NCI-H2196 (cell line): ENCODE measurements at regions not wholly inside any gene's neighbourhood (a gene's known extent, or its start where the extent isn't known, plus 50 kb on each side); places are given as distances from the start of the nearest gene placed in this dataset.

ENCODE experiments used
- DNase-seq: peaks from one replicate; lab custom pipeline; 2025; ENCODE audit not compliant: unreplicated experiment; lab: John Stamatoyannopoulos, UW

DNA sequence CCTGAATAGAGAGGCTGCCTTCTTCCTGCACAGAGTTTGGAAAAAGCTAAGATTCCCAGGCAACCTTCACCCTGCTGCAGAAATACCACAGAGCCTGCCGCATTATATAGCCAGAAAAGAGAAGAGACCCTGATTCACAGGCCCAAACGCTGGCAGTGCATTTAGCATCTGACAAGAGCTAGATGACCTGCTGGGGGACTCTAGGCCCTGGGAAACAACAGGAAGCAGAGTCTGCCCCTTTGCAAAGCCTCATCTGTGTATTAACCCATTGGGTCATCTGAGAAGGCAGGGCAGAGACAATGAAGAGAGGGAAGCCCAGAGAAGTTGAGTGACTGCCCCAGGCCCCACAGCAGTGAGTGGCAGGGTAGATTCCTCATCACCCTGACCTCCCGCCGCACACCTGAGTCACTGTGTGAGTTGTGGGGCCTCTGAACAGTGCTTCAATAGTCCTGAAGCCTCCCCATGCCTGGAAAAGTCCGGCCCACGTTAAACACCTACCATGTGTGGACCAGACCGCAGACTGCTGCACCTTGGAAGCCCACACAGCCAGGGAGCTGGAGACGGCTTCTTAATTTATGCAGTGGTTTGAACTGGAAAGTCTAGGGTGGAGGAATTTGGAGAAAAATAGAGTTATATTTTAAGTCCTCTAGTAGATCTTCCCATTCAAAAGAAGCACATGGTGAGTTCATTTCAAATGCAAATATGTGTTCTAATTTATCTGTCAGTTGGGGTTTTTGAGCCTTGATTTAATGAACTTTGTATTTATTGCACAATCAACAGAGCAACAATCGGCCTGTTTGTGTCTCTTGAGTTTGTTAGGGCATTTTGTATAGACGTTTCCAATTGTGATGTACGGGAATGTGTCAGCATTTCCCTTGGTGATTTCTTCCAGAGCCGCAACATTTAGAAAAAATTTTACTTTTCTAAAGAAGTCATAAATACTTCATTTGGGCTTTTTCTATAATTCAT lies 80.4 kb upstream of the GPR26 start:
- DNase-seq, result no peak

DNA sequence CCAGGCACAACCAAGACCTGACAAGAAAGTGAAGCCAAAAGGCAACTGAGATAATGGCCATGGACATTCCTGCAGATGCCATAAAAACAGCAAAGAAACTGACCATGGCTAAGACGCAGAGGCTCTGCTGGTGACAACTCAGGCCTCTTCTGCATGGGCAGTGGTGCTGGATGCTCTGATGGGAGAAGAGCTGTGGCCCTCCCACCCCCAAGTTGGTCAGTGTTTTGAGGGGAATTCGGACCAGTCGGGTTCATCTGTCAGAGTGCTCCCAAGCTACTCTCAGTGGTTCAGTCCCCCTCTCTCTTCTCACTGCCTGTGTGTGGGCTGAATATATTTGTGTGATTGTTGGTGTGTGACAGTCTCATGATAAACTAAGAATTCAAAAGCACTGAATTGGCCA lies 79.0 kb upstream of the GPR26 start:
- DNase-seq, result no peak

DNA sequence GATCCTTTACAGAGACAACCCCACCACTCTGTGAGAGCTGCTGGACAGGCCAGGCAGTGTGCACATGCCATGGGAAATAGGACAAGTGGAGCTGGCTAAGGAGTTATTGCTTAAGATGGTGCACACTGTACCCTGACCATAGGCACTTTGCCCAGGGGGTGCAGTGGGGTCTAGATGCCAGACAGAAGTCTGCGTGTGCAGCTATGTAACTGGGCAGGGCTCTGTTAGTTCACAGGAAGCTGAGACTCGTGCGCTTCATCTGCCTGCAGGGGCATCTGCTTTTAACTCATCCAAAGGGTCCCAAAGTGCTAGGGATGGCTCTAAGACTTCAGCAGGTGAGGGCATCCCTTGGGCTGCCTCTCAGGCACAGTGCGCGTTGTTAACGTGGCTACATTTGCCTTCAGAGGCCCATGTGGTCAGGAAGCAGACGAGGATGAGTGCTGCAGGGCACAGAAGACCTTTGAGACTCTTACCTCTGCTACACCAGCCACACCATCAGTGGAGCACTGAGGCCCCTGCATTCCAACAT lies 77.7 kb upstream of the GPR26 start:
- DNase-seq, result no peak

DNA sequence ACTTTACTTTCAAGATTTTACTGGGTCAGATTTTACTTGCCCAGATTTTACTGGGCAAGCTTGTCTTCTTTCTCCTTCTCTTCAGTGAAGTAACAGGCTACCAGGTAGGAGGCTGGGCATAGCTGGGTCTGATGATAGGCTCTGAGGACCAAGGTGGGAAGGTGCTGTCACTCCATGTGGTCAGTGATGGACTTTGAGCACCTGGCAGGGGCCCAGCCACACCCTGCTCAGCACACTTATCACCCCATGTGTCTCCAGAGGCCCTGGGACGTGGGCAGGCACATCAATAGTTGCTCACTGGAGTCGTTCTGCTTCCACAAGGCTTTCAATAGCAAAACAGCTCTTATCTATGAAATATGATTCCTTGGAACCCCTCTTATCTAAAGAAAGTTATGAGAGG lies 70.5 kb upstream of the GPR26 start:
- no peak for DNase-seq

DNA sequence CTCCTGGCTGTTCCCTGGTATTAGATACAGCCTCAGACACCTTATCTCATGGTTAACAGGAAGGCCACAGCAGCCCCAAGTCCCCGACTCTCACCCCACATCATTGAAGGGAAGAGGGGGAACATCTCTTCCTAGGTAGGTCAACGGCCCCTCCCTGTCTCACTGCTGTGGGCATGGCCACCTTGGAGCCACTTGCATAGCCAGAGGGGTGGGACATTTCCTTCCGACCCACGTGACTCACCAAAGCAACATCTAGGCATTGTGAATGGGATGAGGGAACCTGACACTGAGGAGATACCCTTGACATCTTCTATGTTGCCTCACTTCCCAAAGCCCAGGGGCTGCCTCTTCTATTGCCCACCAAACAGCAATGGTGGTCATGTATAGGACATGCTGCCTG lies 68.5 kb upstream of the GPR26 start:
- DNase-seq, result no peak

DNA sequence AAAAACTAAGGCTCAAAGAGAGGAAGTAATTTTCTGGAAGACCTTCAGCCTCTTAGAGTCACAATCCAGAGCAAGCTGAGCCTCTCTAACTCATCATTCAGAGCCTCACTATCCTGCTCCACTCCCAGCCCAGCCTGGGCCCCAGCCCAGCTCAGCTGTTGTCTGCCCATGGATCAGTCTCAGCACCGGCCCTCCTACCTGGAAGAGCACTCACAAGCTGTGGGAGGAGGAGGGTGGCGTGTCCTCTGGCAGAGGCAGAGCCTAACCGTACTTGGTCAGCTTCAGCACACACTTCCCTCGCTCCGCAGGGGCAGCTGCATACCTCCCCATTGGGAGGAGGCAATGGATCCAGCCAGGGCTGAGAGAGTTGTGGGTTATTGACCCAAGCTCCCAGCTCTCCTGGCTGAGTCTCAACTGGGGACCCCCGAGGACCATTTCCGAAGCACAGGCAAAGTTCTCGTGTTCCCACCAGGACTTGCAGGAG lies 66.7 kb upstream of the GPR26 start:
- no peak for DNase-seq

DNA sequence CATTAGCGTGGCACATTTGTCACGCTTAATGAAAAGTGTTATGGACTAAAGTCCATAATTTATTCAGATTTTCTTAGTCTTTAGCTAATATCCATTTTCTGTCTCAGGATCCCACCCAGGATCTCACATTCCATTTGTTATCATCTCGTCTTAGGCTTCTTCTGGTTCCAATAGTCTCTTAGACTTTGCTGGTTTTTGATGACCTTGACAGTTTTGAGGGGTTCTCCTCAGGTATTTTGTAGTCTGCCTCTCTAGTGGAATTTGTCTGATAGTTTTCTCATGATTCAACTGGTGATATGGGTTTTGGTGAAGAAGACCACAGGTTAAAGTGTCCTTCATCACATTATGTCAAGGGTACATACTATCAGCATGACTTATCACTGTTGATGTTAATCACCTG lies 66.0 kb upstream of the GPR26 start:
- no peak for DNase-seq

DNA sequence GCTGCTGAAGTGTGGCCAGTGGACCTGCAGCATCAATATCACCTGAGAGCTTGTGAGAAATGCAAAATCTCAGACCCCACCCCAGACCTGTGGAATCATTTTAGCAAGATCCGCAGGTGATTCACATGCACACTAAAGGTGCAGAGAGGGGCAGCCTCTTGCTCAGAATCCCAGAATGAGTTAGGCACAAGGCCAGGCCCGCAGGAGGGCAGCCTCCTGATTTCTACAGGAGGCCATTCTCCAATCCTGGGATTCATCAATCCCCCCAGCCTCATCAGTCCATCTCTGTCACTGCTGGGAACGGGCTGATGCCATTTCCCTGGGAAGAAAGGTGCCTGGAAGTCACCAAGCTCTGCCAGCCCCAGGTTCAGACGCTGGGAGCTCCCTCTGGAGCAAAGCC lies 63.0 kb upstream of the GPR26 start:
- no peak for DNase-seq

DNA sequence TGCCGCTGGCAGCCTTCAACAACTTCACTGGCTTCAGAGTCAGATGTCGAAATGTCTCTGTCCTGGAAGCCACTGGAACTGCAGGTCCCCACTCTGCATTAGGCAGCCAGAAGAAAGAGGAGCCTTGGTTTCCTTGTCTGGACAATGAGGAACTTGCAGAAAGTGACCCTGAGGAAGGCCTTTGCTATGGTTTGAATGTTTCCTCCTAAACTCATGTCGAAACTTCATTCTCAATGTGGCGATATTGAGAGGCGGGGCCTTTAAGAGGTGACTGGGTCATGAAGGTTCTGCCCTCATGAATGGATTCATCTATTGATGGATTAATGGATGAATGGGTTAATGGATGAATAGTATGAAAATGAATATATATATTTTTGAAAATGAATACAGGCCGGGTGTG lies 61.6 kb upstream of the GPR26 start:
- DNase-seq, result no peak

DNA sequence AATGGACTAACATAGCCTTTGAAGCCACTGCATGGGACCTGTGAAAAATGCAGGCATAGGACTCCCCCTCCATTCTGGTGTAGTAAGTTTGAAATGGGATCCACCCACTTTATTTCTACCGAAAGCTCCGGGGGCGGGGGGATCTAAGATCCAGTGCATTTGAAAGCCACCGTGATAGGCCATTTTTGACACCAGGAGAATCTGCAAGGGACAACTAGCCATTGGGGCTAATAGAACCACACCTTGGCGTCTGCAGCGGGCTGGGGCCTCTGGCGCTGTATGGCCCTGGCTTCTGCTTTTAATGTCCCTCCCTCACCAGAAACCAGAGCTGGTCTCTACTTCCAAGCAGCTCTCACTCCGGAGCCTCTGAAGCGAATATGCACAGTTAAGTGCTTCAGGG lies 60.1 kb upstream of the GPR26 start:
- DNase-seq, result no peak

DNA sequence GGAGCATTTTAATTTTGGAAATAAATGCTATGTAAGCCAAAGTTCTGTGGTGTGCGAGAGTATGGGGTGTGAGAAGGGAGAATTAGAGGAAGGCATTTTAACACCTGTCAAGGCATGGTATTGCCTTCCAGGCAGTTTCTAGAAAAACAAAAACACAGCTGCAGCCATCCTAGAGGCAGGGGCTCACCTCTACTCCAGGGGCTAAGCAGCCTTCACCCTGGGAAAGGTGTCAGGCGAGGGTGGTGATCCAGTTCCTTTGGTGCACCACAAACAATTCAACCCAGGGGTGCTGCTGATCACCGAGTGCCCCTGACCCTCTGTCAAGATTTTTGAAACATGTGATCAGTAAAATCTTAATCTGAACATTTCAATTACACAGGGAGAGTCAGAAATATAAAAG lies 59.2 kb upstream of the GPR26 start:
- no peak for DNase-seq

DNA sequence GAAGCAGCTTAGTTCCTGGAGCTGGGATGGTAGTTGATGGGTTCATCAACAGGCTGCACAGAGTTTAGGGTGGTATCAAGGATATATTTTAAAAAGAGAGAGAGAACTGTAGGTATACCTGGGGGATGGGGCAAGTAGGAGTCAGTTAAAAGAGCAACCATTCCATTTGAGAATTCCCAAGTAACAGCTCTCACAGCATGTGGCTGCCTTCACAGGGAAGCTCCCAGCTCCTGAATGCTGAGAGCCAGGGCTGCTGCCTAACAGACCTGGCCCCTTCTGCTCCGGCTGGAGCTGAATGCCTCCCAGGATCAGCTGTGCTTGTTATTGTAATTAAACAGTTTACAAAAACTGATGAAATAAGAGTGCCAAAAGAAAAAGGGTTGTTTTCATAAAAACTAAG lies 58.8 kb upstream of the GPR26 start:
- DNase-seq, result no peak

DNA sequence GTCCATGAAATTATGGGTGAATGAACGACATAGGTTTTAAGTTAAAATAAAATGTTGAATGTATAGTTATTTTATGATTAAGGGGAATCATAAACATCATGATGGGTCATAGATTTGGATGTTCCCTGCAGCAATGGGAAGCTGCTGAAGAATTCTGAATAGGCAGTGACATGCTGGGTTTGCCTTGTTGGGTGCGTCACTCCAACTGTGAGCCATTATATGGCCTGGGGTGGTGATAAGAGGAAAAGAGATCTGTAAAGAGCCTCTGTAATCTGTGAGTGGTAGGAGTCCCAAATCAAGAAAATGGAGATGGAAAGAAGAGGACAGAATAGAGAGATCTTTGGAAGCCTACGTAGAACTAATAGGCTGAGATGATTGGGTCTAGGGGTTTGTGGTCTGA lies 58.1 kb upstream of the GPR26 start:
- DNase-seq, result no peak

DNA sequence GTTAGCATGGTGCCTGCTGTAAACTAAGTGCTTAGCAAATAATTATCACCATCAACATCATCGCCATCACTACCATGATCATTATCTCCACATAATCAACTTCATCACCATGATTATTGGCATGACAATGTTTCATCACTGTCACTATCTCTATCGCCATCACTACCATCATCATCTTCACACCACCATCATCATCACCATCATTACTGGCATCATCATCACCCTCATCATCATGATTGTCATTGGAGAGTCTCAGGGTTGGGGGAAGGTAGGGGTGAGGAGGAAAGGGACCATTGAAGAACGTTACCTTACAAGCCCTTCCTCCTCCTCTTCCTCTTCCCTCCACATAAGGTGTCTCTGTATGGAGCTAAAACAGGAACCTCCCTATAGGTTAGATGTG lies 54.9 kb upstream of the GPR26 start:
- no peak for DNase-seq

DNA sequence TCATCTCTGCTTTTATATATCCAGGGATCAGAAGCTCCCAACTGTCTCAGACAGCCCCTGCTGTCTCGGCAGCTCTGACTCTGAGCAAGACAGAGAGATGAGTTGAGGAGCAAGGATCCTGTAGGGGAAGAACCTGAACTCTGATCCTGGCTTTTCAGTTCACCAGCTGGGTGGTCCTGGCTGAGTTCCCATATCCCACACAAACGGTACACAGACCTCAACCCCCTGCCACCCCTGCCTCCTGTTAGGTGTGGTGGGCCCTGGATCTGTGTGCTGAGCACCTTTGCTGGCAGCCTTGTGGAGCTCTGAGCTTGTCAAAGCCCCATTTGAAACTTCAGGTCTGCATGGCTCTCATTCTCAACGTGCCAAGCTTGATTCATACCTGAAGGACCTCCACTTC lies 54.3 kb upstream of the GPR26 start:
- DNase-seq, result no peak

DNA sequence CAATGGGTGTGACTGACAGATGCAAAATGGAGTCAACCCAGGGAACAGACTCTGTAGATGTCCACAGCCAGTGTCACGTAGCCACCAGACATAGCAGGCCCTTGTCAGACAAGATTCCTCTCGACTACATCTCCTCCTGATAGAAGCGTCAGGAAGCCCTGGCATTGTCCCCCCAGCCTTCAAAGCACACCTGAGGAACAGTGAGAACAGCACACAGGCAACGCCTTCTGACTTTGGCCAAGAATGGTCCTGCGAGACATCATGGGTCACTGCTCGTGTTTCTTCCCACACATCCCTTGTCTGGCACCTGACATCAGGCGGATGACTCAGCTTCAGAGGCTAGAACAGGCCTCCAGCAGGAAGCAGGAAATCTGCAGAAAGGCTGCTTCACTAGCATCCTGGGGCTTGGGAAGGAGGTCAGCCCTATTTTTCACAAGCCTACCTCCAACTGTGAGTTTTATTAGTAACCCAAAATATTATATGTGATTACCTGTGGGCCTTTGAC lies 52.8 kb upstream of the GPR26 start:
- no peak for DNase-seq

DNA sequence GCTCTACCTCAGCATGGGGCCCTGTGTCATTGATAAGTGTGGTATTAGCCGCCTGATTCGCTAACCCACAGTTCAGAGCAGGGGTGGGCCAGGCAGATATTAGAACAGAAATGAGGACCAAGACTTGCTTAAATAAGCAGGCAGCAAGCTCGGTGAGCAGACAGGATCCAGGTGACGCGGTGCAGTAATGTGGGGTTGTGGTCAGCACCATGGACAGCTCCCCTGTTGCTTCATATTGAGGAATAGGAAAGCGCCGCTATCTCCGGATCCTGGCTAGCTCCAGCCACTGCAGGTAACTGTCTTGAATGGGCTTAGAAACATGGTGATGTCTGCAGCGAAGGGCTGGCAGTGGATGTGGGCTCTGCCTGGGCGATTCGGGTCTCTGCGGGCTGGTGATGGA lies 51.3 kb upstream of the GPR26 start:
- no peak for DNase-seq
